GM19328 (cell line): ENCODE measurements at regions not wholly inside any gene's neighbourhood (a gene's known extent, or its start where the extent isn't known, plus 50 kb on each side); places are given as distances from the start of the nearest gene placed in this dataset.
A peak's percentile ranks its signal among the peaks of the same experiment; 100 is the strongest.

ENCODE experiments used
- ATAC-seq: cut with Tn5 transposase; IDR thresholded peaks from one replicate; pipeline ENCODE4 v1.9.1; 2021; ENCODE audit warnings: mild to moderate bottlenecking, moderate library complexity; ENCODE audit not compliant: unreplicated experiment

DNA sequence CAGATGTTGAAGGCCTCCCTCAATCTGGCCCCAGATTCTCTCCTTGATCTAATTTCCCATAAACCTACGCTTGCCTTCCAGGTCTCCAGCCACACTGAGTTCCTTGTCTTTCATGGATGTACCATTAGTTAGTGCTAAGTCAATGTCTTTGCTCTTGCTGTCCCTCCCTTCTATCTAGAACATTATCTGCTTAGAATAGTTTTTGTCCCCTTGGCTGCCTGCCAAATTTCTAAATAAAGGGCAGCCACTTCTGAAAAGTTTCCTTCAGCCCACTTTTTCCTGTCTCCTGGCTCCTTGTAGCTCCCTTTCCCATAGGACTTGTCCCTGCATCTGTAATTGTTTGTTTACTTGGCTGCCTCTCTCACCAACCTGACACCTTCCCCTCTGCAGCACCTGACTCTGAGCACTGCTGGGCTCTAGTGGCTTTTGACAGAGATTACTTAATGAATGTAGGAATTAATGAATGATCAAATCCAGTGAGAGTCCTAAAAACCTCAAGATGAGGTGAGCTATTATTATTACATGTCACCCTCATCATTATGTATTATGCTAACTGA lies 58.3 kb downstream of the CXCL12 start:
- ATAC-seq, result no peak

DNA sequence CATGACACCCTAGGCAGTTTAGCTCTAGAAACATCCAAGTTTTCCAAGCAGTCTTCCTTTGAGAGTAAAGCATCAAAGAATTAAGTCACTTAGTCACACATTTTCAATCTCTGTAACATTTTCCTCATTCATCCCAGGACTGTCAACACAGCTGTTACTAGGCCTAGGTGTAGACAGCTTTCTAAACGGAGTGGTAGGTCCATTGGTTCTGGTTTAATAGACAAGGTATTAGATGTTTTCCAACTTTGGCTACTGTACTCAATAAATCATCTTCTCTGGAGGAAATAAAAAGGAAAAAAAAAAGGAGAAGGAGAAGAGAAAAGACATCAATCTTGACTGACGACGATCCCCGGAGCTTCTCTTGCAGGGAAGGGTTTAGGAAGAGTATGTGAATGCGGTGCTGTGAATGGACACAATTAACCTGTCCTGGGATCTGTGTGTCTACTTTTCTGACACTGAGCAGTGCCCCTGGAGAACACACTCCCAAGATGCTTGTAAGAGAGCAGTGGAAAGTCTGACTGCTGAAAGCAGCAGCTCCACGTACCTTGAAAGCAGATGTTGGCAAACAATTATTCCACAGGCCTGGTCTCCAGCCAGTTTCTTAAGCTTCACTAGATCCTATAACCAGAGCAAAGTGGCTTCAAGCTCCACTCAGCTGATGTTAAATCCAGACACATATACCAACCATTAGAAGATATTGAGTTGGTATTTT lies 59.1 kb downstream of the CXCL12 start:
- ATAC-seq, result no peak

DNA sequence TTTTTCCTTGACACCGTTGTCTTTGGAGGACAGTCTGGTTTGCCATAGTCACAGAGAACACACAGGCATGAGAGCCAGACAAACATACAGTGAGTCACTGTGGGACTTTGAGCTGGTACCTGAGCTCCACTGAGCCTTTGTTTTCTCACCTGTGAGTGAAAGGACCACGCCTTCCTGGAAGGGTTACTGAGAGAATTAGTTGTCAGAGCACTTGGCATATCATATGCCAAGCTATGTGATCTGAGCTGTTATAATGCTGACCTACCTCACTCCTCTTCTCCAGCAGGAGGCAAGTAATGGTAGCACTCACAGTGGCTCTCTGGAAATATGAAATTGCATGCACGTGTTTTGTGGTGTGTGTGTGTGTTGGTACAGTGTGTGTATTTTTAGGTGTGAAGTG lies 59.7 kb downstream of the CXCL12 start:
- no peak for ATAC-seq

- ATAC-seq, result no peak
These were observed 61.1 kb downstream of the CXCL12 start for GRCh38 chr10:44323838-44324237.

DNA sequence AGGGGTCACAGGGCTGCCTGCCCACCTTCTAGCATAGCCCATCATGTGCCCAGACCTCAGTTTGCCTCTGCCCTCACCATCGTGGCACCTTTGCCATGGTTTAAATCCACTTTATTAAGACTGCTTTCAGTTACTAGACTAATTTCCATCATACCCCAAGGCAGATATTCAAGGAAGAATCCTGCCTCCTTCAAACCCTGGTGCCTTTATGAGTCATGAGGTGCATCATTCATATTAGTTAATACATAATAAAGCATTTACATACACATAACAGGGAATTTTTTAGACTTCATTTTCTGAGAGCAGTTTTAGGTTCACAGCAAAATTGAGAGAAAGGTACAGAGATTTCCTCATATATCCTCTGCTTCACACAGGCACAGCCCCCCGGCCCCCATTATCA lies 62.8 kb downstream of the CXCL12 start:
- no peak for ATAC-seq

DNA sequence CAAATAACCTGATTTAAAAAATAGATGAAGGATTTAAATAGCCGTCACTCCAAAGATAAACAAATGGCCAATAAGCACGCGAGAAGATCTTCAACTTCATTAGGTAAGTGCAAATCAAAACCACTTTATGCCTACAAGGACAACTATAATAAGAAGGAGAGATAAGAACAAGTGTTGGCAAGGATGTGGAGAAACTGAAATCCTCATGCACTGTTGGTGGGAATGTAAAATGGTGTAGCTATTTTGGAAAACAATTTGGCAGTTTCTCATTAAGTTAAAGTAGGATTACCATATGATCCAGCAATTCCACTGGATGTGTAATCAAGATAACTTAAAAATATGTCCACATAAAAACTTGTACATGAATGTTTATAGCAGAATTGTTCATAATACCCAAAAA lies 64.1 kb downstream of the CXCL12 start:
- ATAC-seq, result no peak

GRCh38 chr10:44317856-44318255 lies 67.0 kb downstream of the CXCL12 start:
- ATAC-seq, result no peak

GRCh38 chr10:44316922-44317215 lies 68.0 kb downstream of the CXCL12 start:
- no peak for ATAC-seq

GRCh38 chr10:44316187-44316921 lies 68.5 kb downstream of the CXCL12 start:
- ATAC-seq, result no peak

DNA sequence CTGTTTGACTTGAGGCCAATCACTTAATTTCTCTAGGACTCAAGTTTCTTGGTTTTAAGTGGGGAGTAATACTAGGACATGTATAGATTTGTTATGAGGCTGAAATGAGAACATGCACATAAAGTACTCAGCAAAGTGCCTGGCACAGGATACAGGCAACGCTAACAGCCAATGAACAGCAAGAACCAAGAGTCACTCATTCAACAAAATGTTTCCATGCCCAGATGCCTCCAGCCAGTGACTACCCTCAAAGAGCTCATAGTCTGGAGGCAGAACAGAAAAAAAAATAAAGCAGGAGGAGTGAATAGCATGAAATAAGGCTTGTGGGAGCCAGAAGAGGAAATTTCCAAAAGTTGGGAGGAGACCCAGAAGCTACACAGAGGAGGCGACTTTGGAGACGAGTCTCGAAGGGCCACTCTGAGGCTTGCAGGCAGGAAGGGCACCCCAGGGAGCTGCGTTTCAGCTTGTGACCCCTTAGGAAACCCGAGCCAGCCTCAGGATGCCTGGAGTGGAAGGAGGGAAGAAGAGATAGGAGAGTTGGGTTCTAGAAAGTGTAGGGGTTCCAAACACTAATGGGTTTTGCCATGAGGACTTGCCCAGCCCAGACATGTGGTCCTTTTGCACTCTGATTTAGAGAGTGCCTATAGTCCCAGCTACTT lies 70.0 kb downstream of the CXCL12 start:
- ATAC-seq, result no peak

DNA sequence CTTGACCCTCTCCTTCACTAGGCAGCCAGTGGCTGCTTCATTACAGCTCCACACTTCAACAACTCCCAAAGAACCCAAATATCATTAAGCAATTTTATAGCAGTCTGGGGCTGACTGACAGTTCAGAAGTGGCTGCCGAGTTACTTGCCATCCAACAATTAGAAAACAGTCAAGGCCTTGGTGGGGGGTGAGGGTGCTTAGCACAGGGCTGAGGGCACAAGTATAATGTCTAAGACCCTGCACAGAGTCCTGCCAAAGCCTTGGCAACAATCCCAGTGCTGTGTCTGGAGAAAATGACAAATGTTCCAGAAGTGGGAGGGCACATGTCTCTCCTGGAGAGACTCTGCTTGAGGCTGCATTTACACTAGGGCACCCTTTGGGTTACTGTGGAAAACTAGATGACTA lies 71.1 kb downstream of the CXCL12 start:
- no peak for ATAC-seq

DNA sequence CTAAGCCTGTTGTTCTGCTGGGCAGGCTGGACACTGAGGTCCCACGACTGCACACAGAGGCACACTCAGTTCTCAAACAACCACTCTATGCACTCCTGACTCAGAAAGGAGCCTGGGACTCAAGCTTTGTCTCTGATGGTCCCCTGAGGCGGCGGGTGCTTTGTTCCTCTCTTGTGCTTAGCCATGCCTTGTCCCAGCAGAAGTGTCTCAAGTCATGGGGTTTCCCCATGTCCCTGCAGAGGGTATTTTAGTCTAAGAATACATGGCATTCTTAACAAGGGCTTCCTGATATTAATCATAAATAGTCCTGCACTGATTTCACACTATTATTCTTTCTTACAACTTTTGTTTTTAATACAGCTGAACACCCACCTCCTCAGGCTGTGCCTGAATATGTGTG lies 72.5 kb downstream of the CXCL12 start:
- no peak for ATAC-seq

DNA sequence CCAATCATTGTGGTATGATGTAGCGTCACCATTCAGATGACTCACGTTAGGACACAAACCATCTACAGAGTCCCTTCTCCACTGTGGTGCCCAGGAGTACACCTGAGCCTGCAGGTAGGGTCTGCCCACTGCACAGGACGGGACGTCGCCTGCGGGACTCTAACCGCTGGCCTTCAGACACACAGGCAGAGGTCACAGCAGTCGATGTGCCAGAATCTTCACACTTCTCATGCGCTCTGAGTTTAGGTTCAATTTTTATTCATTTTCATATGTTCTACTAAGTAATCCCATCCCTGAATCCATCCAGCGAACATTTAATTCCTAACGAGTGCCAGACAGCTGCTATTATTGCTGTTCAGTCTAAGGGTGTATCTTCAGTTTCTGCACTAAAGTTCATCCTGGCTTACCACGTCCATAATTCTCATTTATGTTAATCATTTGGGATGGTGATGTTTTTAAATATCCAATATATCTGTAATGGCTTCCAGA lies 73.3 kb downstream of the CXCL12 start:
- ATAC-seq, result no peak

- peak; percentile 83 for ATAC-seq
These were observed 73.9 kb downstream of the CXCL12 start for GRCh38 chr10:44310762-44311562.

- ATAC-seq, result no peak
These were observed 74.7 kb downstream of the CXCL12 start for GRCh38 chr10:44309939-44310761.

DNA sequence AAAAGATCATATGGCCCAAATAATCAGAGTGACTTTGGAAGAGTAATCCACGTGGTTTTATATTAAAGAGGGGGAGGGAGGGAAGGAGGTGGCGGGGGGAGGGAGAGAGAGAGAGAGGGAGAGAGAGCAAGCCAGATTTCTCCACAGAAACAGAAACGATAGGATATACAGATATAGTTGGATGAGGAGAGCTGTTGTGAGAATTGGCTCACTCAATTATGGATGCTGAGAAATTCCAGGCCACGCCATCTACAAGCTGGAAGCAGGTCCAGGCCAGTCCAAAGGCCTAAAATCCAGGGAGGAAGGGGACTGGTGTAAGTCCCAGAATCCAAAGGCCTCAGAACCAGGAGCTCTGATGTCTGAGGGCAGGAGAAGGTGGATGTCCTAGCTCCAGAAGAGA lies 75.5 kb downstream of the CXCL12 start:
- ATAC-seq, result no peak

DNA sequence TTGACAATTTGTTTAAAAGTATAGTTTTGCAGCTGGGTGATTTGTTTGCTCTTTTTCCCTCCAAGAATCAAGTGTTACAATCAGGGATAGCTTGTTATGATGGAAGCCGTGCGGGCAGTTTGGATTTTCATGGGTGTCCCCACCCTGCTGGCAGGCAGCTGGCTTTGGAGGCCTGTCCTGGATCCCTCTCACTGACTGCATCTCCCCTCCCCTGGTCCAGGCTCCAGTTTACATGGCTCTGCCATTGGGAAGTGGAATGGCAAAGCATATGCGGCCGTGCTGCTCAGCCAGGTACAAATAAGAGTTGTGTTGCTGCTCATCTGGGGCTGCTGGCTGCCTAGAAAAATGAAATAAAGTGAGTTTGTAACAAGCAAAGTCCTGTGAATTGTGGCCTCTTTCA lies 76.0 kb downstream of the CXCL12 start:
- no peak for ATAC-seq

GRCh38 chr10:44307691-44308090 lies 77.2 kb downstream of the CXCL12 start:
- ATAC-seq, result no peak

- ATAC-seq, result no peak
These were observed 78.1 kb downstream of the CXCL12 start for GRCh38 chr10:44306762-44307161.

DNA sequence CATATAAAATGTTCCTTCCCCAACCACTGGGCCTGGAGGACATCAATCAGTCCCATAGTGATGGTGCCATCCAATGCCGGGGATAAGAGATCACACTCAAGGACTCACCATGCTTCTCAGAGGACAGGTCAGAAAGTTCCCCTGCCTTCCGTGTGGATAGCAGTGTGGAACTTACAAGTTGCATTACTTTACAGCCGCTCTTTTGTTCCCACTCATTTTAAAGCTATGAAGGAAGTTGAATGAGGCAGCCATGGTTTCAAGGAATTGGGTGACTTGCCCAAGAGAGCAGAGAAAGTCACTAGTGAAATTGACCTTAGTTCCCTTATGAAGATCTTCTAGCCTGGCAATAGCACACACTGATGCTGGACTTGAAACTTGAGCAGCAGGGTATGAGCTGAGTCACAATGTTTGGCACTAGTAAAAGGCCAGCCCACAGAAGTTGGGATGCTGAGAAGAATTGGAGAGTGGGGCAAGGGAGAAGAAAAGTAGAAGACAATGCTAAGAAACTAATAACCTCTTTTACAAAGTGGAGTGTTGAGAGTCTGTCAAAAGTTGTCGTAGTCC lies 78.7 kb downstream of the CXCL12 start:
- no peak for ATAC-seq
